ENCODE measurements at regions not wholly inside any gene's neighbourhood (a gene's known extent, or its start where the extent isn't known, plus 50 kb on each side); places are given as distances from the start of the nearest gene placed in this dataset.
"Not testable (repeated sequence)": the region's sequence is repeated elsewhere in the genome, so short reads cannot be mapped to it uniquely, and the experiment has no call there.

DNA sequence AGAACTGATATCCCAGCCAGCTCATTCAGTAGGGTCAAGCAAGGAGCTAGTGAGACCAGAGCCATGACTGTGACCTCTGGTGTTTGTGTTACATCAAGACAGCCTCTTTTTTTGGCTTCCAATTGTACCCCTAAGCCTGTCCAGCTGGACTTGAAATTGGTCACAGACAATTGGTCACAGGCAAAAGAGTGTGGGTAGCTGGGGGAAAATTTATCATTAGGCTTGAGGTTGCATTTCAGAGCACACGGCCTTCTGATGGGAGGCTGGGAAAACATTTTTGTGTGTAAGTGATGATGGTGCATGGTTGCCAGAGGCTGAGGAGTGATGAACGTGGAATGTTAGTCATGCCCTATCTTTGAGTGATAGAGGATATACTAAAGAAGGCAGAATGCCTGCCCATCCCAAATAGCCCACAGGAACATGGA, 285.1 kb upstream of the SLC14A2 start:
- no peak for DNase-seq (ENCODE audit: low spot score)
- in situ Hi-C loops (cut with HindIII; ENCODE audit: low sequenced_read_pairs), result no loop called here

DNA sequence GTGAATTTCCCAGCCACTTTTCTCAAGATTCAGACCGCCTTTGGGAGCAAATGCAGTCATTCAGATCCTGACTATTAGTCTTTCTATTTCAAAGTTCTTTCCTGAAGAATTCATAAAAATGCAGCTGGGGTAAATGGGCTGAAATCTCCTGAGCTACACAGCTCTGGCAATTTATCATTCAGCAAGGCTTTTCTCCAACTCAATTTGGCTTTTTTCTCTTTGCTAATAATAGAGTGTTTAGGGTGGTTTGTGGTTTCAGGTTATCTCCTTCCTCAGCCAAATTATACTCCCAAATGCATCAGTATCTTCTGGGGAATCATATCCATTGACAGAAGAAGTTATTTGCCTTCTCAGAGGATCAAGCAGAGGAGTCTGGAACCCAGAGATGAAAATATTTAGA, 282.4 kb upstream of the SLC14A2 start:
- no peak for DNase-seq (ENCODE audit: low spot score)
- in situ Hi-C loops (cut with HindIII; ENCODE audit: low sequenced_read_pairs), result no loop called here

- in situ Hi-C loops (cut with HindIII; ENCODE audit: low sequenced_read_pairs), result no loop called here
- DNase-seq (ENCODE audit: low spot score), result no peak
These were observed 281.1 kb upstream of the SLC14A2 start for GRCh38 chr18:45334191-45334590.

DNA sequence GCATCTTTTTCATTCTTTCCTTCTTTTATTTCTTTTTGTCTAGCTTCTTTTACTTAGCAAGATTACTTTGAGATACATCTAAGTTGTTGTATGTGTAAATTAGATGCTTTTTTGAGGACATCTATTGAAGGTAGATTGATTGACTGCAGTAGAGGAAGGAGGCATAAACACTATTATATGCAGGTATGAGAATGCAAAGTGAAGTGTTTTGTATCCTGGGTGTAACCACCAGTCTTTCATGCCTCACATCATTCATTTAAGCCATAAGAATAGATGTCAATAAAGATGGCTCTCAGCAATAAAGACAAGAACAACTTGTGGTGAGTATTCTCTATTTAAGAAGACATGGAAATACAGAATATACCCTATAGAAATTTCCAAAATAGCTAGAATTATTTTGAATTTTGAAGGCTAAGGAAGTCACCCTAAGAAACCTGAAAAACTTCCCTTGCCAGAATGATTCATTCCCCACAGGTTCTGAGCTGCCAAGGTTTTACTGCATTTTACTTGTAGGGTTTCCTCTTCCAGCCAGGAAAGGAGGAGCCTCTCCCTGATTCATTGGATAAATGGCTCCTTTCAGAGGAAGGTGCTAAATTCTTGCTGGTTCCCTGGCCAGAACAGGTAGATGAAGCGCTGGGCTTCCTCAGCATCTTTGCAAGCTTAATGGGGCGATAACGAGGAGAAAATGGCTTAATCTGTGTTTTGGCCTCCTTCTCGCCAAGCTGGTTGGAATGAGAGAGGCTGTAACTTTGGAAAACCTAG, 279.8 kb upstream of the SLC14A2 start:
- in situ Hi-C loops (cut with HindIII; ENCODE audit: low sequenced_read_pairs), result no loop called here
- no peak for DNase-seq (ENCODE audit: low spot score)

DNA sequence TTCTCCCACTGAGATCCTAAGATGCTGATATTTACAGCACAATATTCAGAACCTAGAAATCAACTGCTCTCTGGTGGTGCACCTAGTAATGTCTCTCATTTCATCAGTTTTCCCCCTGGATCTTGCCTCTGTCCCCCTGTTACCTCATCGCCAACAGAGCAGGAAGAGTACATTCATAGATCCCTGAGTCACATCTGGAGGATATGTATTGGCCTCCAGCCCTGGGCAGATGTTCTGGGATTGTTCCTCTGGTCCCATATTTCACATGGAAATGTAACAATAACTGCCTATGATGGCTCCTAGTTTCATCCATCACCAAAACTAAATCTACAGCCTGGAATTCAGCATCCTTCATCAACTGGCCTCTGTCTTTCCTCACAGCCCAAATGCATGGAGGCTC, 278.8 kb upstream of the SLC14A2 start:
- in situ Hi-C loops (cut with HindIII; ENCODE audit: low sequenced_read_pairs), result no loop called here
- DNase-seq (ENCODE audit: low spot score), result no peak

- in situ Hi-C loops (cut with HindIII; ENCODE audit: low sequenced_read_pairs), result no loop called here
- no peak for DNase-seq (ENCODE audit: low spot score)
These were observed 277.8 kb upstream of the SLC14A2 start for GRCh38 chr18:45337477-45337876.

DNA sequence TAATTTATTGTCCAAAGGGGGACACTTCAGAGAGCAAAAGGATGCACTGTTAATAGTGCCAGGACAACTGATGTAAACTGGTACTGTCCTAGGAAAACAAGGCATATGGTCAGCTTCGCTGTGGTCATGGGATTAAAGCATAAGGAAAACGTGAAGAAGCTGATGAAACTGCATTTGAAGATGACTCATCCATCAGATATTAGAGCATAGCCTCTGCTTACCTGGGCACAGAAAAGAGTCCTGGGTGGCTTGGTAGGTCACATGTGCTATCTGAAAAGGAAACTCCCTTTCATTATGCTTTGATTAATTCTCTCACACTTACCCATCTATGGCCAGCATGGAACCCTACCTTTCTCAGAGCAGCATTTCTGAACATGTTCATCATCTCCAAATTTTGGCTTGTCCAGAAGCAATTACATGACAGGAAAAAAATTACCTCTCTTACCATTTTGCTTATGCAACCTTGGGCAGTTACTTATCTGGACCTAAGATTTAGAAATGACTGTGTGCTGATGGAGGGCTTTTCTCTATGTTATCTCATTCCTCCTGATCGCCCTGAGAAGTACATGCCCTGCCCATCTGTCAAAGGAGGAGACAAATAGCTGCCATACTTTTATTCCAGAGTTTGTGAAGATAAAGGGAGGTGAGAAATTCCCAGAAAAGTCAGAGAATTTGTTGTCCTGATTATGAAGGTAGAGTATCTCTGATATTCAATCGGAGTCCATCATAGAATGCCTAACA, 275.3 kb upstream of the SLC14A2 start:
- DNase-seq (ENCODE audit: low spot score), result no peak
- in situ Hi-C loops (cut with HindIII; ENCODE audit: low sequenced_read_pairs), result no loop called here

- DNase-seq (ENCODE audit: low spot score), result no peak
- in situ Hi-C loops (cut with HindIII; ENCODE audit: low sequenced_read_pairs), result no loop called here
These were observed 274.4 kb upstream of the SLC14A2 start for GRCh38 chr18:45340884-45341283.

GRCh38 chr18:45341454-45341853, 273.8 kb upstream of the SLC14A2 start:
- no peak for DNase-seq (ENCODE audit: low spot score)
- in situ Hi-C loops (cut with HindIII; ENCODE audit: low sequenced_read_pairs), result no loop called here

DNA sequence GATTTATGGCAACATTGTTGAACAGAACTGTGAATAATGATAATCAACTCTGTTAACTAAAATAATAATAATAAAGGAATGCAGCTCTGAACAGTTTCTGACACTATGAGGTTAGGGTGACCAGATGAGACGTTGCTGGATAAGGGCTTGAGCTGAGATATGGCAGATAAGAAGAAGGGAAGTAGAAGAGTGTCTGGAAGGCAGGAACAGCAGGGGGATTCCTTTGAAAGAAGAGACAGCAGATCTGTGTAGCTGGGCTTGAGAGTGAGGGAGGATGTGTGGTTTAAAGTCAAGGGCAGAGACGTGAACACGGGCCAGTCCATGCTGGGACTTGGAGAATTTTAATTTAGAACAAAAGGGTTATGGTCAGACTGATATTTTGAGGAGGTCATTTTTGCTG, 273.1 kb upstream of the SLC14A2 start:
- no peak for DNase-seq (ENCODE audit: low spot score)
- in situ Hi-C loops (cut with HindIII; ENCODE audit: low sequenced_read_pairs), result no loop called here

DNA sequence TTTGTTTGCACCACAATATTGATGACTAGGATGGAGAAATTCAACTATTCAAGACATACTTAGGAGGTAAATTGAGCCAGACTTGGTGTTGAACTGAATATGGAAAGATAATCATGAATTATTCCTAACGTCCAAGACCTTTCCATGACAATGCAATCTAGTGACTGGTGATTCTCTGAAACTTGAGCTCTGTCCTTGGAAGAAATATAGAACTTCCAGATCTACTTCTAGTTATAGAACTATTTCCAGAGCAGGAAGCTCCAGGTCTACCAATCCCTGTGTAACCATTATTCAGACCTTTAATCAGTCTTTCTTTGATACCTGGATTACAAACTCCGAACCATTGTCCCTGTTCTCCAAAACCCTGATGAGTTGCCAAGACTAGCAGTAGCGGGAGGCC, 272.6 kb upstream of the SLC14A2 start:
- in situ Hi-C loops (cut with HindIII; ENCODE audit: low sequenced_read_pairs), result no loop called here
- DNase-seq (ENCODE audit: low spot score), result no peak

GRCh38 chr18:45343365-45343764, 271.9 kb upstream of the SLC14A2 start:
- DNase-seq (ENCODE audit: low spot score), result no peak
- in situ Hi-C loops (cut with HindIII; ENCODE audit: low sequenced_read_pairs), result no loop called here

- DNase-seq (ENCODE audit: low spot score); in situ Hi-C loops (cut with HindIII; ENCODE audit: low sequenced_read_pairs): not testable (repeated sequence)
These were observed 270.6 kb upstream of the SLC14A2 start for GRCh38 chr18:45344680-45345079.

- in situ Hi-C loops (cut with HindIII; ENCODE audit: low sequenced_read_pairs), result no loop called here
- no peak for DNase-seq (ENCODE audit: low spot score)
These were observed 266.3 kb upstream of the SLC14A2 start for GRCh38 chr18:45349019-45349418.

DNA sequence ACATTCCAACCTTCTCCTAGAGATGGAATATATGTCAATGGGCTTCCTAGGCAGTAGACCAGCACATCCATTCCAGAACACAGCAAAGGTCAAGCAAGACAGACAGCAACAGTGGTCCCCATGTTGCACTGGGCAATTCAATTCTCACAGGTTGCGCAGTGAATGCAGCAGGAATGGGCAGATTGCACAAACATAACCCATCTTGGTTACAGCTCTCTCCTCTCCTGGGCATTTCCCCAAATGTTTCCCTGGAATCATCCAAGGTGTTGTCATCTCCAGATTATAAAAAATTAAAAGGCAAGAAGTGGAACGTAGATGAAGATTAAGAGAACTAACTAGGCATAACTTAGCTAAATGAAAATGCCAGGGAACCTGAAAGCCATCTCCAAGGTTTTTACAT, 265.8 kb upstream of the SLC14A2 start:
- DNase-seq (ENCODE audit: low spot score), result no peak
- in situ Hi-C loops (cut with HindIII; ENCODE audit: low sequenced_read_pairs), result no loop called here

DNA sequence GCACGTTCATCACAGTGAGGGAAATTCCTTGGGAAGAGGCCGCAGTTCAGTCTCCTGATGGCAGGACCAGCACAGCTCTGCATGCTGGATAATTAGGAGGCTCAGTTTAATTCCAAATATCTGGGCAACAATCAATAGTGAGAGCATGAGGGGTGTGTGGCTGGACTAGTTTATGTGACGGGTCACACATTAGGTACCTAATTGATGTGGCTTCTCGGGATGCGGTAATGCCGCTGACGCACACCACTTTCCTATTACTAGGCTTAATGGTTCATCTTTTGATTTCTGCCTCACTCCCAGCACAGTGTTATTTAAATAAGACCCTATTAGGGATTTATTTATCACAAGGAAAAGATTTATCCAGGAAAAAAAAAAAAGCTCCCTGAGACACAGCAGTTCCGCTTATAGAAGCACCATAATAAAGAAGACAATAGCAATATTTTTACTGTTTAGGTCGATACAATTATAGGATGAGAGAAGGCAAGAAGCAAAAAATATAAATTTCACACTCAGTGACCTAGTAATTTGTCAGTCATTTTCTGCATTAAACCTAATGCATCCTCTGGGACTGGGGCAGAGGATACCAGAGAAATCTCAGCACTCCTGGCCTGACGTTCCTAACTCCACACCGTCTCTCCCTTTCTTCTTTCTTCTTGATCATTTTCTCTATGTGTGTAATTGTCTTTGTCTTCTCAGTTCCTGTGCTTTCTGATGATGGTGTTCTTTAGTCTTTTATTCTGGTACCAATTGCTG, 264.7 kb upstream of the SLC14A2 start:
- in situ Hi-C loops (cut with HindIII; ENCODE audit: low sequenced_read_pairs), result no loop called here
- DNase-seq (ENCODE audit: low spot score), result no peak

GRCh38 chr18:45352874-45353273, 262.4 kb upstream of the SLC14A2 start:
- in situ Hi-C loops (cut with HindIII; ENCODE audit: low sequenced_read_pairs), result no loop called here
- DNase-seq (ENCODE audit: low spot score), result no peak

DNA sequence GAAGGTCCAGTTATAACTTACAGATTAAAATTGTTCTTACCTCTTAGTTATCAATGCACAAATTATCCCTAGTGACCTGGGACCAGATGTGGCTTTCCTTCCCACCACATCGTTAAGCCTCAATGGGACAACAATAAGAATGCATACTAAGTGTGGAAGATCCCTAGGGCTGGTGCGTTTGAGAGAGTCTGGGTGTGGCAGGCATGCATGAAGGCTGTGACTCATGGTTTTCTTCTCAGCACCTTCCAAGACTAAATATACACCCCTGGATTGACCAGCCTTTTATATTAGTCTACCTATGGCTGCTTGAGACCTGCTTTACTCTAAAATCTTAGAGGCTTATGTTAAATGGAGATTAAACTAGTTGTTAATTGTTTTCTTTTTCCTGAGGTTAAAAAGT, 261.7 kb upstream of the SLC14A2 start:
- in situ Hi-C loops (cut with HindIII; ENCODE audit: low sequenced_read_pairs), result no loop called here
- no peak for DNase-seq (ENCODE audit: low spot score)

DNA sequence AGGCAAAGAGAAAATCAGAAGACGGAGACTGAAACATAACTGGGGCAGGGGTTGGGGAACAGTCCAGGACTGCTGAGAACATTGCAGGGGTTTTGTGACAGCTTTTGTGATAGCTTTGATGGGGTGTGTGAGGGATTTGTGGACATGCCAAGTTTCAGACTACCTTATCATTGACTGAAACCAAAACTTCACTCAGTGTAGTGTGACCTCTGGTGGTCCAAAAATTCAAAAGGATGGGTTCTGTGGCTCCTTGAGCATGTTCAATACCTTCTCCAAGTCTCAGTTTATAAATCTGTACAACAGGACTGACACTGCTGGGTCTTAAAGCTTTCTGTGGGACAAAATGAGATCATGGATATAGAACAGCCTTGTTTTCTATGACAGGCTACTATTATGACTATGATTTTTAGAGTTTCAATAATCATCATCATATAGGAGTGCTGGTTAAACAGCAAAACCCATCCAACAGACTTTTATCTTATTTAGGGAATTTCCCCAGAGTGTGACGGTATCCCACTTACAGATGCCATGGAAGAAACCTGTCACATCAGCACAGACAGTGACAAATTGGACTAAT, 259.2 kb upstream of the SLC14A2 start:
- no peak for DNase-seq (ENCODE audit: low spot score)
- in situ Hi-C loops (cut with HindIII; ENCODE audit: low sequenced_read_pairs), result no loop called here
